ENCODE measurements at regions not wholly inside any gene's neighbourhood (a gene's known extent, or its start where the extent isn't known, plus 50 kb on each side); places are given as distances from the start of the nearest gene placed in this dataset.

GRCh38 chr15:94910166-94910565, 678.8 kb downstream of the MCTP2 start:
- H3K9me3 Mint-ChIP-seq: peaks cover 16% of the 10 kb centered on the region
- no peaks in the 10 kb centered on the region for H3K36me3 Mint-ChIP-seq
- no peaks in the 10 kb centered on the region for H3K4me1 Mint-ChIP-seq
- no peak overlapping the region for H3K27ac Mint-ChIP-seq
- peaks cover 3% of the 10 kb centered on the region for H3K27me3 Mint-ChIP-seq
- H3K4me3 Mint-ChIP-seq: no peak overlapping the region

GRCh38 chr15:94912760-94913159, 681.4 kb downstream of the MCTP2 start:
- Mint-ChIP-seq H3K36me3 (no peaks in the 10 kb centered on the region), H3K4me1 (no peaks in the 10 kb centered on the region), H3K9me3 (peaks cover 12% of the 10 kb centered on the region), H3K27ac (no peak overlapping the region), H3K27me3 (peaks cover 3% of the 10 kb centered on the region), H3K4me3 (no peak overlapping the region)

- Mint-ChIP-seq H3K27me3 (peaks cover 3% of the 10 kb centered on the region), H3K9me3 (no peaks in the 10 kb centered on the region), H3K36me3 (no peaks in the 10 kb centered on the region), H3K27ac (no peak overlapping the region), H3K4me3 (no peak overlapping the region), H3K4me1 (no peaks in the 10 kb centered on the region)
These were observed 685.7 kb downstream of the MCTP2 start for GRCh38 chr15:94917068-94917467.

GRCh38 chr15:94921936-94922335, 690.6 kb downstream of the MCTP2 start:
- Mint-ChIP-seq H3K9me3 (no peaks in the 10 kb centered on the region), H3K36me3 (no peaks in the 10 kb centered on the region), H3K27ac (no peak overlapping the region)

GRCh38 chr15:94924057-94924456, 692.7 kb downstream of the MCTP2 start:
- no peaks in the 10 kb centered on the region for H3K9me3 Mint-ChIP-seq
- no peaks in the 10 kb centered on the region for H3K36me3 Mint-ChIP-seq
- H3K27me3 Mint-ChIP-seq: peaks cover 1% of the 10 kb centered on the region
- no peak overlapping the region for H3K4me3 Mint-ChIP-seq
- no peaks in the 10 kb centered on the region for H3K4me1 Mint-ChIP-seq
- no peak overlapping the region for H3K27ac Mint-ChIP-seq

More at GRCh38 chr15:94921936-94922335, 690.6 kb downstream of the MCTP2 start:
- peaks cover 1% of the 10 kb centered on the region for H3K27me3 Mint-ChIP-seq
- no peaks in the 10 kb centered on the region for H3K4me1 Mint-ChIP-seq
- no peak overlapping the region for H3K4me3 Mint-ChIP-seq

- no peak overlapping the region for H3K4me3 Mint-ChIP-seq
- no peak overlapping the region for H3K27ac Mint-ChIP-seq
- H3K4me1 Mint-ChIP-seq: no peaks in the 10 kb centered on the region
- peaks cover 1% of the 10 kb centered on the region for H3K27me3 Mint-ChIP-seq
- no peaks in the 10 kb centered on the region for H3K9me3 Mint-ChIP-seq
- no peaks in the 10 kb centered on the region for H3K36me3 Mint-ChIP-seq
These were observed 693.7 kb downstream of the MCTP2 start for GRCh38 chr15:94924971-94925598.

- Mint-ChIP-seq H3K4me1 (no peaks in the 10 kb centered on the region), H3K9me3 (no peaks in the 10 kb centered on the region)
These were observed 694.3 kb downstream of the MCTP2 start for GRCh38 chr15:94925680-94926079.

GRCh38 chr15:94927003-94927402, 695.6 kb downstream of the MCTP2 start:
- H3K36me3 Mint-ChIP-seq: no peaks in the 10 kb centered on the region
- no peak overlapping the region for H3K27ac Mint-ChIP-seq
- no peak overlapping the region for H3K4me3 Mint-ChIP-seq
- no peaks in the 10 kb centered on the region for H3K9me3 Mint-ChIP-seq
- H3K27me3 Mint-ChIP-seq: peaks cover 2% of the 10 kb centered on the region
- H3K4me1 Mint-ChIP-seq: no peaks in the 10 kb centered on the region

More at GRCh38 chr15:94925680-94926079, 694.3 kb downstream of the MCTP2 start:
- peaks cover 1% of the 10 kb centered on the region for H3K27me3 Mint-ChIP-seq
- no peak overlapping the region for H3K4me3 Mint-ChIP-seq
- no peaks in the 10 kb centered on the region for H3K36me3 Mint-ChIP-seq
- no peak overlapping the region for H3K27ac Mint-ChIP-seq

- Mint-ChIP-seq H3K4me1 (no peaks in the 10 kb centered on the region), H3K9me3 (no peaks in the 10 kb centered on the region), H3K27ac (no peak overlapping the region), H3K36me3 (no peaks in the 10 kb centered on the region), H3K27me3 (peaks cover 1% of the 10 kb centered on the region), H3K4me3 (no peak overlapping the region)
These were observed 697.9 kb downstream of the MCTP2 start for GRCh38 chr15:94929282-94929681.

GRCh38 chr15:94930441-94930840, 699.1 kb downstream of the MCTP2 start:
- Mint-ChIP-seq H3K9me3 (no peaks in the 10 kb centered on the region), H3K27ac (no peak overlapping the region), H3K4me1 (no peaks in the 10 kb centered on the region), H3K27me3 (peaks cover 1% of the 10 kb centered on the region), H3K4me3 (no peak overlapping the region), H3K36me3 (no peaks in the 10 kb centered on the region)

GRCh38 chr15:94930960-94931359, 699.6 kb downstream of the MCTP2 start:
- H3K27ac Mint-ChIP-seq: no peak overlapping the region
- H3K9me3 Mint-ChIP-seq: peaks cover 3% of the 10 kb centered on the region
- H3K4me1 Mint-ChIP-seq: no peaks in the 10 kb centered on the region
- H3K4me3 Mint-ChIP-seq: no peak overlapping the region
- no peaks in the 10 kb centered on the region for H3K36me3 Mint-ChIP-seq
- H3K27me3 Mint-ChIP-seq: peaks cover 1% of the 10 kb centered on the region

- no peaks in the 10 kb centered on the region for H3K36me3 Mint-ChIP-seq
- peaks cover 1% of the 10 kb centered on the region for H3K27me3 Mint-ChIP-seq
- H3K4me3 Mint-ChIP-seq: no peak overlapping the region
- no peak overlapping the region for H3K27ac Mint-ChIP-seq
- no peaks in the 10 kb centered on the region for H3K4me1 Mint-ChIP-seq
- peaks cover 6% of the 10 kb centered on the region for H3K9me3 Mint-ChIP-seq
These were observed 703.1 kb downstream of the MCTP2 start for GRCh38 chr15:94934440-94934839.

- no peak overlapping the region for H3K4me3 Mint-ChIP-seq
- peaks cover 6% of the 10 kb centered on the region for H3K9me3 Mint-ChIP-seq
- no peaks in the 10 kb centered on the region for H3K4me1 Mint-ChIP-seq
- no peaks in the 10 kb centered on the region for H3K27me3 Mint-ChIP-seq
- H3K27ac Mint-ChIP-seq: no peak overlapping the region
- H3K36me3 Mint-ChIP-seq: no peaks in the 10 kb centered on the region
These were observed 705.9 kb downstream of the MCTP2 start for GRCh38 chr15:94937242-94937641.

GRCh38 chr15:94943888-94944287, 712.5 kb downstream of the MCTP2 start:
- no peak overlapping the region for H3K4me3 Mint-ChIP-seq
- no peaks in the 10 kb centered on the region for H3K27me3 Mint-ChIP-seq
- H3K27ac Mint-ChIP-seq: no peak overlapping the region
- no peaks in the 10 kb centered on the region for H3K4me1 Mint-ChIP-seq
- H3K36me3 Mint-ChIP-seq: no peaks in the 10 kb centered on the region
- peaks cover 5% of the 10 kb centered on the region for H3K9me3 Mint-ChIP-seq

GRCh38 chr15:94951538-94951937, 720.2 kb downstream of the MCTP2 start:
- peaks cover 14% of the 10 kb centered on the region for H3K27me3 Mint-ChIP-seq
- no peak overlapping the region for H3K27ac Mint-ChIP-seq
- H3K4me3 Mint-ChIP-seq: no peak overlapping the region
- H3K36me3 Mint-ChIP-seq: peaks cover 2% of the 10 kb centered on the region
- peaks cover 20% of the 10 kb centered on the region for H3K9me3 Mint-ChIP-seq
- no peaks in the 10 kb centered on the region for H3K4me1 Mint-ChIP-seq

GRCh38 chr15:94963953-94964352, 732.6 kb downstream of the MCTP2 start:
- no peak overlapping the region for H3K4me3 Mint-ChIP-seq
- H3K4me1 Mint-ChIP-seq: no peaks in the 10 kb centered on the region
- no peaks in the 10 kb centered on the region for H3K36me3 Mint-ChIP-seq
- no peak overlapping the region for H3K27ac Mint-ChIP-seq
- peaks cover 5% of the 10 kb centered on the region for H3K9me3 Mint-ChIP-seq
- H3K27me3 Mint-ChIP-seq: peaks cover 2% of the 10 kb centered on the region

- H3K27me3 Mint-ChIP-seq: peaks cover 2% of the 10 kb centered on the region
- H3K9me3 Mint-ChIP-seq: peaks cover 3% of the 10 kb centered on the region
- no peak overlapping the region for H3K4me3 Mint-ChIP-seq
- H3K4me1 Mint-ChIP-seq: no peaks in the 10 kb centered on the region
- no peaks in the 10 kb centered on the region for H3K36me3 Mint-ChIP-seq
- H3K27ac Mint-ChIP-seq: no peak overlapping the region
These were observed 734.2 kb downstream of the MCTP2 start for GRCh38 chr15:94965593-94965992.
